WERI-Rb-1 (cell line): ENCODE measurements at regions not wholly inside any gene's neighbourhood (a gene's known extent, or its start where the extent isn't known, plus 50 kb on each side); places are given as distances from the start of the nearest gene placed in this dataset.

ENCODE experiments used
- DNase-seq: peaks from one replicate; pipeline ENCODE4 v3.0.0-alpha.2; 2020
- H3K27ac ChIP-seq: fragments of 250-450 bp; sonication (Bioruptor Pico); 2 replicates; pipeline ENCODE4 v1.5.1; 2020; ENCODE audit warnings: mild to moderate bottlenecking, moderate library complexity
- H3K27me3 ChIP-seq: fragments of 250-450 bp; sonication (Bioruptor Pico); 2 replicates; pipeline ENCODE4 v1.5.1; 2021; ENCODE audit warnings: mild to moderate bottlenecking, low read depth, moderate library complexity; ENCODE audit not compliant: insufficient read depth, severe bottlenecking
- H3K36me3 ChIP-seq: fragments of 250-450 bp; sonication (Bioruptor Pico); 2 replicates; pipeline ENCODE4 v1.5.1; 2020; ENCODE audit warnings: mild to moderate bottlenecking, moderate library complexity
- H3K4me3 ChIP-seq: 2 replicates; pipeline ENCODE4 v1.5.1; 2011; ENCODE audit warnings: low read depth, mild to moderate bottlenecking, control low read depth, low read length
- H3K9me3 ChIP-seq: fragments of 250-450 bp; sonication (Bioruptor Pico); 2 replicates; pipeline ENCODE4 v1.5.1; 2021; ENCODE audit warnings: mild to moderate bottlenecking, moderate library complexity; ENCODE audit not compliant: severe bottlenecking
- TF ChIP-seq, protein P1 (sequence below): IDR thresholded peaks from 2 replicates; pipeline ENCODE4 v1.5.1; 2011; ENCODE audit warnings: low read depth, mild to moderate bottlenecking, control low read depth, inconsistent platforms, low read length

DNA sequence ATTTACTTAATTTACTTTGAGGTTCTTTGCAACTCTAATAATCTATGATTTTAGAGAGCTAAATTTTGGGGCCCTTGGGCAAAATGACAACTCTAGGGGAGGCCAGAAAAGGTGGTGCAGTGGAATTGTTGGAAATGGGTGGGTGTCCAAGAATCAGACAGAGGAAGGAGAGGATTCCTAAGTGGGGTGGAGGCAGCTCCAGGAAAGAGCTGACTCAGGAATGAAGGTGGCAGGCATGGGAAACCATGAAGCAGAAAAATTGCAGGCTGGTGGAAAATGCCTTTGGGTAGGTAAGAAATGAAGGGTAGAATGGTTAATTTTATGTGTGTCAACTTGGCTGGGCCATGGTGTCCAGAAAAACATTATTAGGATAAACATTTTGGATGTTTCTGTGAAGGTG is 248.5 kb upstream of the TUT7 start:
- Histone ChIP-seq H3K9me3 (no peaks in the 10 kb centered on the region), H3K27ac (no peak overlapping the region), H3K27me3 (peaks cover 24% of the 10 kb centered on the region), H3K36me3 (no peaks in the 10 kb centered on the region), H3K4me3 (no peak overlapping the region)
- no peak for DNase-seq
- TF ChIP-seq, protein P1, sequence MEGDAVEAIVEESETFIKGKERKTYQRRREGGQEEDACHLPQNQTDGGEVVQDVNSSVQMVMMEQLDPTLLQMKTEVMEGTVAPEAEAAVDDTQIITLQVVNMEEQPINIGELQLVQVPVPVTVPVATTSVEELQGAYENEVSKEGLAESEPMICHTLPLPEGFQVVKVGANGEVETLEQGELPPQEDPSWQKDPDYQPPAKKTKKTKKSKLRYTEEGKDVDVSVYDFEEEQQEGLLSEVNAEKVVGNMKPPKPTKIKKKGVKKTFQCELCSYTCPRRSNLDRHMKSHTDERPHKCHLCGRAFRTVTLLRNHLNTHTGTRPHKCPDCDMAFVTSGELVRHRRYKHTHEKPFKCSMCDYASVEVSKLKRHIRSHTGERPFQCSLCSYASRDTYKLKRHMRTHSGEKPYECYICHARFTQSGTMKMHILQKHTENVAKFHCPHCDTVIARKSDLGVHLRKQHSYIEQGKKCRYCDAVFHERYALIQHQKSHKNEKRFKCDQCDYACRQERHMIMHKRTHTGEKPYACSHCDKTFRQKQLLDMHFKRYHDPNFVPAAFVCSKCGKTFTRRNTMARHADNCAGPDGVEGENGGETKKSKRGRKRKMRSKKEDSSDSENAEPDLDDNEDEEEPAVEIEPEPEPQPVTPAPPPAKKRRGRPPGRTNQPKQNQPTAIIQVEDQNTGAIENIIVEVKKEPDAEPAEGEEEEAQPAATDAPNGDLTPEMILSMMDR: no peak

DNA sequence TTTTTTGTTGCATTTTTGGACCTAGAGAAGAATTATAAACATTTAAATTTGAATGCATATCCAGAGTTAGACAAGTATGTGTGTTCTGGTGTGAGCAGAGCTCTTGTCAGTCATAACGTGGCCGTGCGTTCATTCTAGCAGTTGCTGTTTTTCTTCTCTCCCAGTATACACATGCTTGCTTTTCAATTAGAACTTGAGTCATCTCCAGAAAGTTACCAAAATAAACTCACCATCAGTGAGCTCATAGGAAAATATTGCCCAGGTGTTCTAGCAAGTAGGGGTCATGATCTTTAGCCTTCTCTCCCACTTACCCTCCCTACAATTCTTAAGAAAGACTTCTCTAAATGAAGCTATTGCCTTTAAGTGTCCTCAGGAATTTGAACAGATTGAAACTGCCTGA is 247.5 kb upstream of the TUT7 start:
- no peaks in the 10 kb centered on the region for H3K36me3 ChIP-seq
- no peak overlapping the region for H3K27ac ChIP-seq
- no peak for DNase-seq
- TF ChIP-seq, protein P1: no peak
- H3K4me3 ChIP-seq: no peak overlapping the region
- no peaks in the 10 kb centered on the region for H3K9me3 ChIP-seq
- peaks cover 24% of the 10 kb centered on the region for H3K27me3 ChIP-seq

- H3K27me3 ChIP-seq: peaks cover 31% of the 10 kb centered on the region
- no peak overlapping the region for H3K27ac ChIP-seq
- TF ChIP-seq, protein P1: no peak
Observed at GRCh38 chr9:86600977-86601376, 246.8 kb upstream of the TUT7 start.

GRCh38 chr9:86600291-86600690 is 246.1 kb upstream of the TUT7 start:
- Histone ChIP-seq H3K9me3 (no peaks in the 10 kb centered on the region), H3K27me3 (peaks cover 34% of the 10 kb centered on the region), H3K4me3 (no peak overlapping the region), H3K36me3 (no peaks in the 10 kb centered on the region), H3K27ac (no peak overlapping the region)
- DNase-seq: no peak
- TF ChIP-seq, protein P1: no peak

More at GRCh38 chr9:86600977-86601376, 246.8 kb upstream of the TUT7 start:
- no peak overlapping the region for H3K4me3 ChIP-seq
- H3K36me3 ChIP-seq: no peaks in the 10 kb centered on the region
- DNase-seq: no peak
- no peaks in the 10 kb centered on the region for H3K9me3 ChIP-seq

DNA sequence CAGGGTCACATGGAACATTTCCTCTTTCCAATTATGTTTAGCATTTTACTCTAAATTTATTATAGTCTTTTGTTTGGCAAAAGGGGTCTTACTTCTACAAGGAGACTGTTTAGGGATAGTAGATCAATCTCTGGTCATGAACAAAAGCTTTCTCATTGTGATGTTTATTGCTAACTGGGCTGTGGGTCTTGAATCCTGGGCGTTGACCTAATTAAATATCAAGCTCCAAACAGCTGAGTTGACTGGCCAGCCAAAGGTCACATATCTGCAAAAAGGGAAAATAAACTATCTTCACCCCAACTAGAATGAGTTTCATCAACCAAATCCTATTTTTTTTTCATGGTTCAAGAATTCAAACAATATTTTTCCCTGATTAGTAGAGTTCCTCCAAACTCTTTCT is 245.4 kb upstream of the TUT7 start:
- peaks cover 39% of the 10 kb centered on the region for H3K27me3 ChIP-seq
- DNase-seq: no peak
- TF ChIP-seq, protein P1: no peak
- H3K36me3 ChIP-seq: no peaks in the 10 kb centered on the region
- no peaks in the 10 kb centered on the region for H3K9me3 ChIP-seq
- no peak overlapping the region for H3K27ac ChIP-seq
- no peak overlapping the region for H3K4me3 ChIP-seq

DNA sequence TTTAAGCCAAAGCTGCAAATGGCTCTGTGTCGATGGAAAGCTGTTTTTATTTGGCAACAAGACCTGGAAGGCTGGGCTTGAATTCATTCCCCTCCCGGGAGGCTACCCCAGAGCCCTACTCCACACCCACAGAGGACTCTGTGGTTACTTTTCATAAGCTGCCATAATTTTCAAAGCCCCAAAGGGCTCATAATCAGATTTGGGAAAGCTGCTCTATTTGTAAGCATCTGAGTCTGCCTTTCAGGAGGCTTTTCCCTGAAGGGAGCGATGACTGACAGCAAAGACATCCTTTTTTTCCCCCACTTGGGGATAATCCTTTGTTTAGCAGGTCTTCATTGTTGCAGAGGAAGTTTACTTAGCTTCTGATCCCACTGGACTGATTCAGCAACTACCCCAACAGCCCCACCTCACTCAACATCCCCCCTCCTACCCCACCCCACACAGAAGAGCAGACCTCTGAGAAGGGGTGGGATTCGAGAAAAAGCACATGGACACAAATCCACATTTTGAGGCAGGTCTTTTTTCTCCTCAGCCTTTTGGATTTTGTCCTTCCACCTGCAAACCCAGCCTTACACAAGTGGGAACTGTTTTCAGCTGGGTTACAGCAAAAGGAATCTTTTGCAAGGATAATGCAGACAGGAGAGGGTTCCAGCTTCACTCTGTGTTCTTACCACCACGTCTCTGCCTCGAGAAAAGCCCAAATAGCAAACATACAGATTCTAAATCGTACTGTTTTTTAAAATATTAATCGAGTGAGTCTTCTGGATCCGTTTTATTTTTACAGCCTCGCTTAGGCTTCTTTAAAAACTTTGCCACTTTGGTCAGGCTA is 244.4 kb upstream of the TUT7 start:
- no peaks in the 10 kb centered on the region for H3K36me3 ChIP-seq
- TF ChIP-seq, protein P1: no peak
- H3K9me3 ChIP-seq: no peaks in the 10 kb centered on the region
- DNase-seq: no peak
- H3K27ac ChIP-seq: no peak overlapping the region
- peaks cover 44% of the 10 kb centered on the region for H3K27me3 ChIP-seq
- no peak overlapping the region for H3K4me3 ChIP-seq
